ENCODE measurements at regions not wholly inside any gene's neighbourhood (a gene's known extent, or its start where the extent isn't known, plus 50 kb on each side); places are given as distances from the start of the nearest gene placed in this dataset.

DNA sequence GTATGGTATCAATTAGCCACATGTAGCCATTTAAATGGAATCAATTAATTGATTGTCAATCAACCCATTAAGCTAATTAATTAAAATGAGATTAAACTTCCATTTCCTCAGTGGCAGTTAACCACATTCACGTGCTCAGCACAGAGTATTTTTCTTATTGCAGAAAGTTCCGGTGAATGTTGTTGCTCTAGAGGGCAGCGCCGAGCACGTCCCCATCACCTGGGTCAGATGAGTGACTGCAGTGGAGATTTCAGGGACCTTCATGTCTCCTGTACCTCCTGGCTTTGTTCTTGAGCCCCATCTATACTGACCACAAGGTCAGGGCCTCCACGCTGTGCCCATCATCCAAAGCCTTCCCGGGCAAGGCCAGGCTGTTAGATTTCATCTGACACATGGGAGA is 168.8 kb upstream of the MKI67 start:
- no peak for DNase-seq (ENCODE audit: low read depth, low spot score)
- no peak overlapping the region for H3K4me3 ChIP-seq (ENCODE audit: low read depth, low read length)
- ChIA-PET POLR2A (no interaction called here), CTCF (no interaction called here)
- no peak for TF ChIP-seq CTCF (IDR thresholded peaks at IDR 0.05; ENCODE audit: insufficient read depth, low read length, missing control alignments)

DNA sequence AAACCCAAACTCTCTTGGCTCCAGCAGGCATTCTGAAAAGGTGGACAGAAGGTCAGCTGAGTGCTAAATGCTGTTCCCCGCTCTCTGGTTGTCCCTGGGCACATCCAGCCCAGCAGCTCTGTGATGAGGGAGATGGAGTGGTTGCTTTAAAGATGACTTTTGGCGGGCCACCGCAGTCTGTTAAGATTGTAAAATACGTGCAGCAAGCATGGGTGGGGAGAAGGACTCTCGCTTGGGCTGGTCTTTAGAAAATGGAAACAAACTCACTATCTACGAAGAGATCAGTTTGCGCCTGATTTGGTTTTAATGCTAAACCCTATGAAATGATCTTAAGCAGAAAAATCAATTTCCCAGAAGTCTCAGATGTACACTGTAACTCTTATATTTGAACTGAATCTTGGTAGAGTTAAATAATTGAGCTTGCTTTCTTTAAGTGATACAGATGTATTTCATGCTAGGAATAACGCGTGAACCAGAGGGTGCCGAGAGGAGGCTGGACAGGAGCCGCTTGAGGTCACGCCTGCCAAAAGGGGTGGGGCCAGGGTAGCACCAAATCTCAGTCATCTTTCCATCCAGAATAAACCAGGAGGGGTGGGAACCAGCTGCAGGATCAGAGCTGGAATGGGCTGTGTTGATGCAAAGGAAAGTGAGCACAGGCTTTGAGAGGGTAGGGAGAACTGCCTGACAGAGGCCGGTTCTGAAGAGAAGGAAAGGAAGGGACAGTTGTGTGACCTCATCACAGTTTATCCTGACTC is 170.2 kb upstream of the MKI67 start:
- no peak overlapping the region for H3K4me3 ChIP-seq (ENCODE audit: low read depth, low read length)
- CTCF ChIA-PET = no interaction called here
- no peak for DNase-seq (ENCODE audit: low read depth, low spot score)
- POLR2A ChIA-PET = no interaction called here
- no peak for TF ChIP-seq CTCF (IDR thresholded peaks at IDR 0.05; ENCODE audit: insufficient read depth, low read length, missing control alignments)

DNA sequence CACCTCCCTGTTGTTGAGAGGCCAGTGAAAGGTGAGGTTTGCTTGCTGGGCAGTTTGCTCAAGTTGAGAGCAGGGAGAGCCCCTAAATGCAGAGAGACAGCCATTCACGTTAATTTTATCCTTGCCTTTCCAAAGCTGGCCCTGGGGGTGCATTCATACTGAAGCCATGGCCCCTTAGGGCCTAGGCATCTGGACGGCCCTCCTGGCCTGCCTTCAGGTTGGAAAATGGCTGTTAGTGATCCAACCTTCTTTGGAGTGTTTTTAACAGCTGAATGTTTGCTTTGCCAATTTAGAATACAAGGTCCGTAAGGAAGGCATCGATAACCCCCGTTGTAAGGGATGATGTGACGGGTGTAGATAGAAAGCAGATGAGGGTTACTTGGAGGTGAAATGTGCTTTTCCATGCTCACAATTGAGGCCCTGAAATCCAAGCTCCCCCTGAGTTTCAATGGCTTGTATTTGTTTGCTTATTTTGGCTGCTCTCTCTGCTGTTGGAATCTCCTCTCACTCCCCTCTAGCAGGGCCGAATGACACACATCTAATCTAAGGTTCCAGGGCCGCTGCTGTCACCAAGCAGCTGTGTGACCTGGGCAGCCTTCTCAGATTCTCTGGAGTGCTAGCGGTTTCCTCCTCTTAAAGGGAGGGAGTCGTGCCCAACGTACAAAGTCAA is 171.6 kb upstream of the MKI67 start:
- no peak for DNase-seq (ENCODE audit: low read depth, low spot score)
- no peak for TF ChIP-seq CTCF (IDR thresholded peaks at IDR 0.05; ENCODE audit: insufficient read depth, low read length, missing control alignments)
- ChIA-PET CTCF (no interaction called here), POLR2A (no interaction called here)
- no peak overlapping the region for H3K4me3 ChIP-seq (ENCODE audit: low read depth, low read length)

DNA sequence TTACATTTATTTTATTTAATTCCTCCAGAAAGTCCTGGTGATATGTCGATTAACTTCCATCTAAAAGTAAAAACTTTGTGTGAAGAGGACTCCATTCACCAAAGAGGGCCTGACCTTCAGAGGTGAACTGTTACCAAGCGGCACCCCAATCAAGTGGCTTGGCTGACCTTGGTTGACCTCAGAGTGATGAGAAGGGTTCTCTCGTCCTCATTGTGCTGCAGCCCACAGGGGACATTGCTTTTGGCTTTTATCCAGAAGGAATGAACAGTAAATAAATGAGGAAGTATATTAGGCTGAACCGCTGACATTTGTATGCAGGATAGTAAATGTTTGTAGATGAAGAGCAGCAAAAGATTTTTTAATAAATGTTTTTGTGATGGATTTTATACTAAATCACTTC is 172.4 kb upstream of the MKI67 start:
- DNase-seq (ENCODE audit: low read depth, low spot score) = no peak
- POLR2A ChIA-PET = no interaction called here
- CTCF ChIA-PET = no interaction called here
- no peak for TF ChIP-seq CTCF (IDR thresholded peaks at IDR 0.05; ENCODE audit: insufficient read depth, low read length, missing control alignments)
- H3K4me3 ChIP-seq (ENCODE audit: low read depth, low read length) = no peak overlapping the region

DNA sequence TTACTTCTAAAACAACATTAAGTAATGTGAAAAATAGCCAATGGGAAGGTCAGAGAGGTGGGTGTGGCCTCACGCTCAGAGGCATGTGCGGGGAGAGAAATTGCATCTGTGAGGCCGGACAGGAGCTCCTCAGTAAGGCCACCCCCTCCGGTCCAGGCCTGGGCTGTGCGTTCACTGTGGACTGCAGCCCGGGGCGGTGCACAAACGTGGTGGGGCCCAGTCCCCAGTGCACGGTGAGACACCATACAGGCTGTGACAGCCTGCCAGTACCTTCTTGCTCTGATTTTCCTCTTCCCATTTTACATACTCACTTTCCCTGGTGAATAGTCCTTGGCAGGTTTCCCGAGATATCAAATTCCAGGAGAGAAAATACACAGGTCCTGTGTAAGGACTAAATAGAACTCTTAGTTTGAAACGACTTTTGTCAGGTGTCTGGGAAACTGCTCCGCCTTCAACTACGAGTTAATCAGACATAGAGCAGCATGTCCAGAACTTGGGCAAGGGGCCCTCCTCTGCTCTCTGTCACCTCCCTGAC is 174.1 kb upstream of the MKI67 start:
- POLR2A ChIA-PET = no interaction called here
- CTCF ChIA-PET = no interaction called here
- no peak for TF ChIP-seq CTCF (IDR thresholded peaks at IDR 0.05; ENCODE audit: insufficient read depth, low read length, missing control alignments)
- no peak for DNase-seq (ENCODE audit: low read depth, low spot score)
- no peak overlapping the region for H3K4me3 ChIP-seq (ENCODE audit: low read depth, low read length)

DNA sequence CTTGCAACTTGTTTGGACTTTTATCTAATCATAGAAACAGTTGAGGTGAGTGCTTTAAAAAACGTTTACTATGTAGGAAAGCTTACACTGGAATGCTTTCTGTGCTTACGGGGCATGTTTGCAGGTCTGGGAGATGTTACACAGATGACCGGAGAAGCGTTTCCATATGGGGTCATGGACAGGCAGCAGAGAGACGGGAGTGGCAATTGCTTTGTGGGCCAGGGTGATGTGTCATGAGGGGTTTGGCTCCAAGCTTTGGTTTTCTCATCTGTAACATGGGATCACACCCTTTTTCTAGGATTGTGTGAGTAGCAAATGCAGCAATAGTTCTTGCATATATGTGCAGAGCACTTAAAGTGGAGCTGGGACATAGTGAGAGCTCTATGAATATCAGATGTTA is 174.8 kb upstream of the MKI67 start:
- TF ChIP-seq CTCF (IDR thresholded peaks at IDR 0.05; ENCODE audit: insufficient read depth, low read length, missing control alignments) = no peak
- ChIA-PET CTCF (no interaction called here), POLR2A (no interaction called here)
- no peak overlapping the region for H3K4me3 ChIP-seq (ENCODE audit: low read depth, low read length)
- no peak for DNase-seq (ENCODE audit: low read depth, low spot score)
